ENCODE measurements at regions not wholly inside any gene's neighbourhood (a gene's known extent, or its start where the extent isn't known, plus 50 kb on each side); places are given as distances from the start of the nearest gene placed in this dataset.

DNA sequence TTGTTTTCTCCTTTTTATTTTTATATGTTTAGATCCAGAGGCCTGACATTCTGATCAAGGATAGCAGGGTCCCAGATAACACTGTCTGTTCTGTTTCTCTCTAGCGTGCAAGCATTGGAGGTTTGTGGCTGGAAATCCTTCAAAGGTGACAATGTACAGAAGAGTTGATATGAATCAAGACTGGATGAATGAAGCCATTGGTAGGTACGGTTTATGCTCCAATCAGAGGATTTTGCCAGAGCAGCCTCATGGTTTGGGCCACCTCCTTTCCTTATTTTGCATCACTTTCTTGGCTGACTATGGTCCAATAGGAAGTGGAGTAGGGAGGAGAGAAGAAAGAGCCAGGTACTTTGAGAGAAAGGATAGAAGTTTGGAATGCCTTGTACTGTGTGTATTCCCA lies 484.8 kb upstream of the JAG1 start:
- TF ChIP-seq TAF1 (IDR thresholded peaks at IDR 0.05; ENCODE audit: borderline replicate concordance, low read depth, low read length) (no peak), MEF2A (IDR thresholded peaks at IDR 0.05; ENCODE audit: borderline replicate concordance, low read depth) (no peak), NFIC (IDR thresholded peaks at IDR 0.05; ENCODE audit: borderline replicate concordance) (no peak), JUND (IDR thresholded peaks at IDR 0.05) (no peak), YY1 (IDR thresholded peaks at IDR 0.05; ENCODE audit: low read depth) (no peak), EZH2phosphoT487 (IDR thresholded peaks at IDR 0.05; ENCODE audit: borderline replicate concordance, low read depth) (no peak), RXRA (IDR thresholded peaks at IDR 0.05; ENCODE audit: borderline replicate concordance, low read depth) (no peak), SMC3 (IDR thresholded peaks at IDR 0.05; ENCODE audit: low read depth, low read length) (no peak), RAD21 (IDR thresholded peaks at IDR 0.05; ENCODE audit: low read length) (no peak), TEAD4 (IDR thresholded peaks at IDR 0.05; ENCODE audit: borderline replicate concordance, insufficient read depth) (no peak), FOSL2 (IDR thresholded peaks at IDR 0.05; ENCODE audit: borderline replicate concordance, low read depth) (no peak), FOXM1 (IDR thresholded peaks at IDR 0.05; ENCODE audit: low read depth) (no peak), ELF1 (IDR thresholded peaks at IDR 0.05) (no peak)
- TF ChIP-seq, protein P1, sequence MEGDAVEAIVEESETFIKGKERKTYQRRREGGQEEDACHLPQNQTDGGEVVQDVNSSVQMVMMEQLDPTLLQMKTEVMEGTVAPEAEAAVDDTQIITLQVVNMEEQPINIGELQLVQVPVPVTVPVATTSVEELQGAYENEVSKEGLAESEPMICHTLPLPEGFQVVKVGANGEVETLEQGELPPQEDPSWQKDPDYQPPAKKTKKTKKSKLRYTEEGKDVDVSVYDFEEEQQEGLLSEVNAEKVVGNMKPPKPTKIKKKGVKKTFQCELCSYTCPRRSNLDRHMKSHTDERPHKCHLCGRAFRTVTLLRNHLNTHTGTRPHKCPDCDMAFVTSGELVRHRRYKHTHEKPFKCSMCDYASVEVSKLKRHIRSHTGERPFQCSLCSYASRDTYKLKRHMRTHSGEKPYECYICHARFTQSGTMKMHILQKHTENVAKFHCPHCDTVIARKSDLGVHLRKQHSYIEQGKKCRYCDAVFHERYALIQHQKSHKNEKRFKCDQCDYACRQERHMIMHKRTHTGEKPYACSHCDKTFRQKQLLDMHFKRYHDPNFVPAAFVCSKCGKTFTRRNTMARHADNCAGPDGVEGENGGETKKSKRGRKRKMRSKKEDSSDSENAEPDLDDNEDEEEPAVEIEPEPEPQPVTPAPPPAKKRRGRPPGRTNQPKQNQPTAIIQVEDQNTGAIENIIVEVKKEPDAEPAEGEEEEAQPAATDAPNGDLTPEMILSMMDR (IDR thresholded peaks at IDR 0.05): no peak
- TF ChIP-seq, protein P2, sequence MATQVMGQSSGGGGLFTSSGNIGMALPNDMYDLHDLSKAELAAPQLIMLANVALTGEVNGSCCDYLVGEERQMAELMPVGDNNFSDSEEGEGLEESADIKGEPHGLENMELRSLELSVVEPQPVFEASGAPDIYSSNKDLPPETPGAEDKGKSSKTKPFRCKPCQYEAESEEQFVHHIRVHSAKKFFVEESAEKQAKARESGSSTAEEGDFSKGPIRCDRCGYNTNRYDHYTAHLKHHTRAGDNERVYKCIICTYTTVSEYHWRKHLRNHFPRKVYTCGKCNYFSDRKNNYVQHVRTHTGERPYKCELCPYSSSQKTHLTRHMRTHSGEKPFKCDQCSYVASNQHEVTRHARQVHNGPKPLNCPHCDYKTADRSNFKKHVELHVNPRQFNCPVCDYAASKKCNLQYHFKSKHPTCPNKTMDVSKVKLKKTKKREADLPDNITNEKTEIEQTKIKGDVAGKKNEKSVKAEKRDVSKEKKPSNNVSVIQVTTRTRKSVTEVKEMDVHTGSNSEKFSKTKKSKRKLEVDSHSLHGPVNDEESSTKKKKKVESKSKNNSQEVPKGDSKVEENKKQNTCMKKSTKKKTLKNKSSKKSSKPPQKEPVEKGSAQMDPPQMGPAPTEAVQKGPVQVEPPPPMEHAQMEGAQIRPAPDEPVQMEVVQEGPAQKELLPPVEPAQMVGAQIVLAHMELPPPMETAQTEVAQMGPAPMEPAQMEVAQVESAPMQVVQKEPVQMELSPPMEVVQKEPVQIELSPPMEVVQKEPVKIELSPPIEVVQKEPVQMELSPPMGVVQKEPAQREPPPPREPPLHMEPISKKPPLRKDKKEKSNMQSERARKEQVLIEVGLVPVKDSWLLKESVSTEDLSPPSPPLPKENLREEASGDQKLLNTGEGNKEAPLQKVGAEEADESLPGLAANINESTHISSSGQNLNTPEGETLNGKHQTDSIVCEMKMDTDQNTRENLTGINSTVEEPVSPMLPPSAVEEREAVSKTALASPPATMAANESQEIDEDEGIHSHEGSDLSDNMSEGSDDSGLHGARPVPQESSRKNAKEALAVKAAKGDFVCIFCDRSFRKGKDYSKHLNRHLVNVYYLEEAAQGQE (IDR thresholded peaks at IDR 0.05; ENCODE audit: low read depth, low read length): no peak
- TF ChIP-seq, protein P3, sequence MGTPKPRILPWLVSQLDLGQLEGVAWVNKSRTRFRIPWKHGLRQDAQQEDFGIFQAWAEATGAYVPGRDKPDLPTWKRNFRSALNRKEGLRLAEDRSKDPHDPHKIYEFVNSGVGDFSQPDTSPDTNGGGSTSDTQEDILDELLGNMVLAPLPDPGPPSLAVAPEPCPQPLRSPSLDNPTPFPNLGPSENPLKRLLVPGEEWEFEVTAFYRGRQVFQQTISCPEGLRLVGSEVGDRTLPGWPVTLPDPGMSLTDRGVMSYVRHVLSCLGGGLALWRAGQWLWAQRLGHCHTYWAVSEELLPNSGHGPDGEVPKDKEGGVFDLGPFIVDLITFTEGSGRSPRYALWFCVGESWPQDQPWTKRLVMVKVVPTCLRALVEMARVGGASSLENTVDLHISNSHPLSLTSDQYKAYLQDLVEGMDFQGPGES (IDR thresholded peaks at IDR 0.05; ENCODE audit: low read depth, low read length): no peak
- TF ChIP-seq, protein P4, sequence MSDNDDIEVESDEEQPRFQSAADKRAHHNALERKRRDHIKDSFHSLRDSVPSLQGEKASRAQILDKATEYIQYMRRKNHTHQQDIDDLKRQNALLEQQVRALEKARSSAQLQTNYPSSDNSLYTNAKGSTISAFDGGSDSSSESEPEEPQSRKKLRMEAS (IDR thresholded peaks at IDR 0.05; ENCODE audit: low read depth): no peak
- TF ChIP-seq, protein P5, sequence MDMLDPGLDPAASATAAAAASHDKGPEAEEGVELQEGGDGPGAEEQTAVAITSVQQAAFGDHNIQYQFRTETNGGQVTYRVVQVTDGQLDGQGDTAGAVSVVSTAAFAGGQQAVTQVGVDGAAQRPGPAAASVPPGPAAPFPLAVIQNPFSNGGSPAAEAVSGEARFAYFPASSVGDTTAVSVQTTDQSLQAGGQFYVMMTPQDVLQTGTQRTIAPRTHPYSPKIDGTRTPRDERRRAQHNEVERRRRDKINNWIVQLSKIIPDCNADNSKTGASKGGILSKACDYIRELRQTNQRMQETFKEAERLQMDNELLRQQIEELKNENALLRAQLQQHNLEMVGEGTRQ (IDR thresholded peaks at IDR 0.05; ENCODE audit: borderline replicate concordance, low read depth, low read length): no peak
- no peak overlapping the region for H2AFZ ChIP-seq (ENCODE audit: low read depth)
- H4K20me1 ChIP-seq (ENCODE audit: insufficient read depth): no peaks in the 10 kb centered on the region
- WGBS (ENCODE audit: low lambda C conversion rate): 62% methylated on average over 2 of the region's 2 CpGs
- H3K9ac ChIP-seq: no peak overlapping the region
- H3K4me2 ChIP-seq: no peak overlapping the region
- H3K9me3 ChIP-seq: no peaks in the 10 kb centered on the region
- H3K79me2 ChIP-seq (ENCODE audit: insufficient read depth): no peaks in the 10 kb centered on the region
- H3K9me2 ChIP-seq: no peaks in the 10 kb centered on the region
- H3F3A ChIP-seq (replicated peaks; ENCODE audit: insufficient read depth): peaks cover 5% of the 10 kb centered on the region
- CTCF ChIA-PET: no interaction called here
- H3K27ac ChIP-seq (ENCODE audit: low read depth in 2 of 2, low read length in 1 of 2): no peak overlapping the region
- no peaks in the 10 kb centered on the region for H3K36me3 ChIP-seq (replicated peaks in 1 of 2; ENCODE audit: control insufficient read depth in 1 of 2, insufficient read depth in 2 of 2, low read length in 1 of 2)
- H3K27me3 ChIP-seq (ENCODE audit: insufficient read depth): no peaks in the 10 kb centered on the region
- H3K4me1 ChIP-seq (ENCODE audit: control insufficient read depth in 1 of 2, insufficient read depth in 2 of 2, low read depth in 1 of 2, low read length in 1 of 2): peaks cover 0 to 7% of the 10 kb centered on the region in 2 experiments; a peak in 1 of 4 replicates
- no peak overlapping the region for H3K4me3 ChIP-seq (ENCODE audit: low read depth in 2 of 2, low read length in 1 of 2)
- POLR2A ChIA-PET: no interaction called here
- DNase-seq: no peak
